Right atrium auricular region (tissue), 2 donors: ENCODE measurements at regions not wholly inside any gene's neighbourhood (a gene's known extent, or its start where the extent isn't known, plus 50 kb on each side); places are given as distances from the start of the nearest gene placed in this dataset.
"Not testable (repeated sequence)": the region's sequence is repeated elsewhere in the genome, so short reads cannot be mapped to it uniquely, and the experiment has no call there.

Source experiments
- DNase-seq: peaks from one replicate; pipeline ENCODE4 v3.0.0-alpha.2; 2019; ENCODE audit warnings: low spot score
- H3K27ac ChIP-seq, 2 donors: fragments of 200-600 bp; sonication (generic); 1 replicate in 1 of 2; 2 replicates in 1 of 2; pipeline ENCODE4 v1.5.1; 2016 to 2019
- H3K27me3 ChIP-seq, 2 donors: fragments of 200-600 bp; sonication (generic); one replicate each; pipeline versions ENCODE4 v1.5.1 to v1.6.0; 2017 to 2019
- H3K36me3 ChIP-seq: fragments of 200-600 bp; sonication (generic); one replicate; pipeline ENCODE4 v1.5.1; 2016
- H3K4me1 ChIP-seq, 2 donors: fragments of 200-600 bp; sonication (generic); one replicate each; pipeline versions ENCODE4 v1.5.1 to v1.6.0; 2017 to 2019
- H3K4me3 ChIP-seq, 2 donors: fragments of 200-600 bp; sonication (generic); 1 replicate in 1 of 2; 2 replicates in 1 of 2; pipeline ENCODE4 v1.5.1; 2017 to 2019; ENCODE audit warnings: mild to moderate bottlenecking in 1 of 2, moderate library complexity in 1 of 2
- H3K9me3 ChIP-seq, 2 donors: fragments of 200-600 bp; sonication (generic); one replicate each; pipeline ENCODE4 v1.5.1; 2019
- CTCF ChIP-seq, 2 donors: fragments of 200-600 bp; sonication (generic); IDR thresholded peaks; one replicate each; pipeline ENCODE4 v1.5.1; 2019; ENCODE audit warnings: antibody characterized with exemption in 2 of 2

GRCh38 chr2:146716591-146716990 lies 1128.2 kb upstream of the ACVR2A start:
- Histone ChIP-seq H3K9me3 (peaks cover 0 to 4% of the 10 kb centered on the region in 2 donors), H3K4me1 (no peaks in the 10 kb centered on the region), H3K36me3 (no peaks in the 10 kb centered on the region), H3K27me3 (no peaks in the 10 kb centered on the region), H3K4me3 (no peak overlapping the region), H3K27ac (no peak overlapping the region)
- no peak for DNase-seq
- no peak for TF ChIP-seq CTCF (IDR thresholded peaks at IDR 0.05)

GRCh38 chr2:146709004-146709403 lies 1135.8 kb upstream of the ACVR2A start:
- DNase-seq = no peak
- Histone ChIP-seq H3K4me1 (no peaks in the 10 kb centered on the region), H3K27me3 (no peaks in the 10 kb centered on the region), H3K36me3 (no peaks in the 10 kb centered on the region), H3K4me3 (no peak overlapping the region), H3K9me3 (peaks cover 0 to 4% of the 10 kb centered on the region in 2 donors), H3K27ac (no peak overlapping the region)
- no peak for TF ChIP-seq CTCF (IDR thresholded peaks at IDR 0.05)

GRCh38 chr2:146701183-146701582 lies 1143.6 kb upstream of the ACVR2A start:
- H3K9me3 ChIP-seq = peaks cover 0 to 19% of the 10 kb centered on the region in 2 donors
- TF ChIP-seq CTCF (IDR thresholded peaks at IDR 0.05) = no peak
- H3K36me3 ChIP-seq = no peaks in the 10 kb centered on the region
- H3K4me3 ChIP-seq = no peak overlapping the region
- no peak overlapping the region for H3K27ac ChIP-seq
- no peak for DNase-seq
- H3K27me3 ChIP-seq = no peaks in the 10 kb centered on the region
- H3K4me1 ChIP-seq = no peaks in the 10 kb centered on the region

- TF ChIP-seq CTCF (IDR thresholded peaks at IDR 0.05) = no peak
- peaks cover 0 to 12% of the 10 kb centered on the region in 2 donors for H3K9me3 ChIP-seq
- DNase-seq = no peak
- no peaks in the 10 kb centered on the region for H3K36me3 ChIP-seq
- no peak overlapping the region for H3K4me3 ChIP-seq
- H3K4me1 ChIP-seq = no peaks in the 10 kb centered on the region
- H3K27ac ChIP-seq = no peak overlapping the region
- H3K27me3 ChIP-seq = no peaks in the 10 kb centered on the region
These were observed 1147.5 kb upstream of the ACVR2A start for GRCh38 chr2:146697307-146697706.

- not testable (repeated sequence) for H3K4me3 ChIP-seq, DNase-seq, H3K27ac ChIP-seq, H3K4me1 ChIP-seq, H3K27me3 ChIP-seq, H3K9me3 ChIP-seq, H3K36me3 ChIP-seq
These were observed 1148.0 kb upstream of the ACVR2A start for GRCh38 chr2:146696787-146697186.

GRCh38 chr2:146681991-146682390 lies 1162.8 kb upstream of the ACVR2A start:
- Histone ChIP-seq H3K36me3 (no peaks in the 10 kb centered on the region), H3K27me3 (no peaks in the 10 kb centered on the region), H3K4me3 (no peak overlapping the region), H3K4me1 (no peaks in the 10 kb centered on the region), H3K27ac (no peak overlapping the region), H3K9me3 (no peaks in the 10 kb centered on the region)
- no peak for DNase-seq
- TF ChIP-seq CTCF (IDR thresholded peaks at IDR 0.05) = no peak
